ENCODE measurements at regions not wholly inside any gene's neighbourhood (a gene's known extent, or its start where the extent isn't known, plus 50 kb on each side); places are given as distances from the start of the nearest gene placed in this dataset.

- H3K27me3 ChIP-seq: no peaks in the 10 kb centered on the region
- no peak for TF ChIP-seq CTCF (IDR thresholded peaks at IDR 0.05)
- H3K36me3 ChIP-seq: no peaks in the 10 kb centered on the region
- no peak for DNase-seq (ENCODE audit: low spot score)
- H3K4me1 ChIP-seq: no peaks in the 10 kb centered on the region
- H3K27ac ChIP-seq: no peak overlapping the region
- no peaks in the 10 kb centered on the region for H3K9me3 ChIP-seq
- H3K4me3 ChIP-seq: no peak overlapping the region
Observed at GRCh38 chr1:232260861-232261260, 369.1 kb downstream of the SIPA1L2 start.

DNA sequence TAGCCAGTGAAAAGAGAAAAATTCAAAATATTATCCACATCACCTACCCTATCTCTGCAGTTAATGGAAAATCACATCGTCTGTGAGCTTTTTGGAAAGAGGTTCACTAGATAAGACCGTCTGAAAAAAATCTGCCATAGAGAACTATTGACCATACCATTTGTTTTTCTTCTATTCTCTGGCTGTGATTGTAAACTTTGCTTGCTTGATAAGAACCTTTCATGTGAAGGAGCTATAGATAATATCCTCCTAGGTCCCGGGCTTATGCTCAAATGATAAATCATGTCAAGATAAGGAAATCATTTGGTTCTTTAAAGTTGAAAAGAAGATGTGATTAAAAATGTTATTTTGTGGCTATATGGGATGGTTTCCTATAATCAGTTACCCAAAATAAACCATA lies 369.9 kb downstream of the SIPA1L2 start:
- no peak overlapping the region for H3K27ac ChIP-seq
- H3K36me3 ChIP-seq: no peaks in the 10 kb centered on the region
- no peak for TF ChIP-seq CTCF (IDR thresholded peaks at IDR 0.05)
- H3K4me3 ChIP-seq: no peak overlapping the region
- no peaks in the 10 kb centered on the region for H3K27me3 ChIP-seq
- no peaks in the 10 kb centered on the region for H3K4me1 ChIP-seq
- no peaks in the 10 kb centered on the region for H3K9me3 ChIP-seq
- no peak for DNase-seq (ENCODE audit: low spot score)

DNA sequence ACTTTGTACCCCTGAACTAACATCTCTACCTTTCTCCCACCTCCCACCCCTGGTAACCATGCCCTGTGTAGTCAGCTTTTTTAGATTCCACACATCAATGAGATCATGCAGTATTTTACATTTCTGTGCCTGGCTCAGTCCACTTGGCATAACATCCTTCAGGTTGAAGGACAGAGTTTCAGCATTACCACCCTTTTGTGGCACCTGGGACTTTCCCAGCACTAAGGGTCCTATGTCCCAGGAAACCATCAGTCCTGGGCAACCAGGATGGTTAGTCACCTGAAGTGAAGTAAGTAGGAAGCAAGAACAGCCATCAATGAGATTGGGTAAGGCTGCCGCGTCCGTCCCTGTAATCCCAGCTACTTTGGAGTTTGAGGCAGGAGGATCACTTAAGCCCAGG lies 370.6 kb downstream of the SIPA1L2 start:
- DNase-seq (ENCODE audit: low spot score): no peak
- Histone ChIP-seq H3K4me3 (no peak overlapping the region), H3K27me3 (no peaks in the 10 kb centered on the region), H3K4me1 (no peaks in the 10 kb centered on the region), H3K36me3 (no peaks in the 10 kb centered on the region), H3K9me3 (no peaks in the 10 kb centered on the region), H3K27ac (no peak overlapping the region)
- TF ChIP-seq CTCF (IDR thresholded peaks at IDR 0.05): no peak

GRCh38 chr1:232252546-232253118 lies 377.3 kb downstream of the SIPA1L2 start:
- Histone ChIP-seq H3K4me1 (no peaks in the 10 kb centered on the region), H3K4me3 (no peak overlapping the region), H3K27ac (no peak overlapping the region), H3K27me3 (no peaks in the 10 kb centered on the region), H3K36me3 (no peaks in the 10 kb centered on the region), H3K9me3 (no peaks in the 10 kb centered on the region)
- no peak for TF ChIP-seq CTCF (IDR thresholded peaks at IDR 0.05)
- DNase-seq (ENCODE audit: low spot score): no peak

DNA sequence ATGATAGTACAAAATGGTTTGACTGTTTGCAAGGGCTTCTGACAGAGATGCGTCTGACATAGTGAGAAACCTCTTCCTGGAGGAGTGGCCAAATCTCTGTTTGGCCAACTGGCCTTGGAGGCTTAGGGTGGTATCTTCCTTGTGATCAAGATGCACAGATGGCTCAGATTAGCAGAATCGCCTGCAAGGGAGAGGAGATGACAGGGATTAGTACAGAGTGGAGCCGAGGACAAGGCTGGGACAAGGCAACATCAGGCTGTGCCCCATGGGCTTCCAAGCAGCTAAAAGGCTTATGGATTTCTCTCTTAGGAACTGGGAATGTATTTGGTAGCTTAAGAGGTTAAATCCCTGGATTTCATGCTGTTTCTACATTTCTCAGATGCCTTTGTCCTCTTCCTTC lies 379.1 kb downstream of the SIPA1L2 start:
- Histone ChIP-seq H3K9me3 (no peaks in the 10 kb centered on the region), H3K4me3 (no peak overlapping the region), H3K36me3 (no peaks in the 10 kb centered on the region), H3K4me1 (no peaks in the 10 kb centered on the region), H3K27ac (no peak overlapping the region), H3K27me3 (no peaks in the 10 kb centered on the region)
- no peak for DNase-seq (ENCODE audit: low spot score)
- TF ChIP-seq CTCF (IDR thresholded peaks at IDR 0.05): no peak

Data from right atrium auricular region (tissue), 2 donors.